Activated CD8-positive, alpha-beta memory T cell treated with anti-CD3 and anti-CD28 coated beads, Interleukin-2, amount 50 U/mL, for 1 hour (primary cell): ENCODE measurements at regions not wholly inside any gene's neighbourhood (a gene's known extent, or its start where the extent isn't known, plus 50 kb on each side); places are given as distances from the start of the nearest gene placed in this dataset.
"Not testable (repeated sequence)": the region's sequence is repeated elsewhere in the genome, so short reads cannot be mapped to it uniquely, and the experiment has no call there.

Experiments used
- DNase-seq: peaks from one replicate; pipeline ENCODE4 v3.0.0-alpha.2; 2020; ENCODE audit errors: extremely low read depth

DNA sequence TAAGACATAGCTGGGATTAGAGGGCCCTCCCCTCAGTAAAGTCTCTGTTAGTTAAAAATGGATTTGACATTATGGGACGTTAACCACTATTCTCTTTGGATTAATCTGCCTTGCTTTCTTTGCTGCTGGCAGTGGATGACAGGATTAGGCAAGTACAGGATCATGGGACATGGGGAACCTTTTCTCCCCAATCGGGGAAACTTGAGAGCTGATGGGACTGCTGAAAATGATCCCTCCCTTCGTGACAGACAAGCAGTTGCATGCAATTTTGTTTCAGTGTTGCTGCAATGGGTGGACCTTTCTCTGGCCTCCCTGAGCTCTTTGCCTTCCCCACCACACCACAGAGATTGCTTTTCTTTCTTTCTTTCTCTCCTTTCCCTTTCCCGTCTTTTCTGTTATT, 120.2 kb upstream of the BANK1 start:
- DNase-seq: no peak

DNA sequence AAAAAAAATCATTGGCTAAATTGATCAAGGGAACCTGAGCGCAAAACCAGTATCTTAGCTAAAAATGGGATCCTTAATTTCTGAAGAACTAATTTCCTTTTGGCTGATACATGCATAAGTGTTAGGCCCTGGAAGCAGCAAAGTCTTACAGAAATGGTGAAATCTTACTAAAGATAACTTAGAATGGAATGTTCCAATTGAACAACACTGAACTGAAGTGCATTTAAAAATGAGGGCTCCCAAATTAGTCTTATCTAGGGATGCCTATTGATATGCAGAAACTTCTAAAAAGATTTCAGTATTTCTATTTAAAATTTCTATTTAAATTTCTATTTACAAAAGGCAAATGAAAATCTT, 120.7 kb upstream of the BANK1 start:
- no peak for DNase-seq

DNA sequence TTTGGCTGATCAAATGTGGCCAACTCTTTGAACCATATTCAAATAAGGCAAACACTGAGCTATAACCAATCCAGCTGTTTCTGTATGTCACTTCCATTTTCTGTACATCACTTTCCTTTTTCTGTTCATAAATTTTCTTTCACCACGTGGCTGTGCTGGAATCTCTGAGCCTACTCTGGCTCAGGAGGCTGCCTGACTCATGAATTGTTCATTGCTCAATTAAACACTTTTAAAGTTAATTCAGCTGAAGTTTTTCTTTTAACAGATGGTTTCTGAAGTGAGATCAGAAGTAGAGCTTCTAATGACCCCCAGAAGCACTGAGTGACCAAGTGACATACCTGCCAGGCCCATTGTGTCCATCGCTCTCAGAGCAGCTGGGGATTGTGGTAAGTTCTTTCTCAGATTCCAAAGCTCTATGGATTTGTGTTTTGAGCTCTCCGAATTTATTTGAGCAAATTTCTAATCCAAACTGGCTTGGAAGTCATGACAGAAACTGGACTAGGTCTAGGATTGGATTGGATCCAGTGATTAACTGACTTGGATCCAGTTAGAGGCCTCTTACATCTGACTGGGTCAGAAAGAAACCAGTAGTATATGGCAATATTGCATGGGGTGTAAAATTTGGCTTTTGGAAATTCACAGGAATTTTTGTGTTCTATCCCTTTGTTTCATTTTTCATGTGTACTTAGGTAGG, 121.2 kb upstream of the BANK1 start:
- no peak for DNase-seq

DNA sequence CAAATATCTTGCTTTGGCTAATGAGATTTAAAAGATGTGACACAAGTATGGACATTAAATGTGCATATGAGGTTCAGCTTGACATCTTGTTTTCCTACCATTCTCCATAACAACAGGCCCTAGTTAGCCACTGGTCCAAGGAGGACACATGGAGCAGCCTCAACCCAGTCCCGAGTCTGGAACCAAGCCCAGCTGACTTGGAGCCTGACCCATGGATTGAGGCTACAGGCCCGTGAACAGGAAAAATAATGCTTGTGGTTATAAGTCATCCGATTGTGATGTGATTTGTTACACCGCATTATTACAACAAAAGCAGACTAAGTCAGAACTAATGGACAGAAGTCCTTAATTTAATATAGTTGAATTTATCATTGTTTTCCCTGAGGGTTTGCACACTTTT, 123.2 kb upstream of the BANK1 start:
- DNase-seq: no peak

DNA sequence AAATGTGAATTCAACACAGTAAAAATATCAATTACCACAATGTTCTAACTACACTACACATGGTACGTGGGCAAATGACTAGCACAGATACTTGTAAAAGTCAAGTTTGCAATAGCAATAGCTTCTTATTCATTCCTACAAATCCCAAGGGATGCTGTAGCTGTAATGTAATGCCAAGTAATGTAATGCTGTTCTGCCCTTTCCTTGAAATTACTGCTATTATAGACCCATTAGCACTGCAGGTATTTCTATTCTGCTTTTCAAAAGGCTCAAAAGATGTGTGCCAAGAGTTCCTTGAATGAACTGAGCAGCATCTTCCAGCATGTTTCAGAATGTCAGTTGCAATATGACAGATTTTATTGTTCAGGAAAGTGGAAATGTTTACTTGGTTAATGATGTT, 129.9 kb upstream of the BANK1 start:
- no peak for DNase-seq

DNA sequence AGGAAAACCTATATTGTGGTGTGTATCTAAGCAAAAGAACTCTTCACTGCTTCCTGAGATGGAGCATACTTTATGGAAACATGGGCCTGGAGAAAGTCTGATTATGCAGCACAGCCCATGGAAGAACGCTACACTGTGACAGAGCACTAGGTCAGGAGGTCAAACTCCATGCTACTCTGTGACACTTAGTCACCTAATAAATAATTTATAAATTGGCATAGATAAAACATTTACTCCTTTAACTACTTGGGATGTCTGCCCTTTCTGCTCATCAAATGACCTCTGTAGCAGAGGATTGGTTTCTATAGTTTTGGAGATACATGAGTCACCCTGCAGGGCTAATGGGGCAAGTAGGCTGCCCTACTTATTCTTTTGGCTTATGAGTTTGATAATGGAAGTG, 134.7 kb upstream of the BANK1 start:
- DNase-seq: no peak

DNA sequence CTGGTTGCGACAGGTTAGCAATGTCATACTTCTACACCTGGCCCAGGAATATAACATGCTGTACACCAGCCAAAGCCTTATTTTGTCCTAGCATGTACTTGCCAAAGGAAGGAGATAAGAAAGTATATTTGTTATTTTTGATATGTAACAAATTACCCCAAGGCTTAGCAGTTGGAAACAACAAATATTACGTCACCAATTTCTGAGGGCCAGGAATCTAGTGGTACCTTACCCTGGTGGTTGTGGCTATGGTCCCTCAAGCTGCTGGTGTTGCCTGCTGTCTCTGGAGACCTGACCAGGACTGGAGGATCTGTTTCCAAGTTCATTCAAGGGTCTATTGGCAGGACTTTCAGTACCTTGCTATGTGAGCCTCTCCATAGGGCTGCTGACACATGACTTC, 135.5 kb upstream of the BANK1 start:
- no peak for DNase-seq

DNA sequence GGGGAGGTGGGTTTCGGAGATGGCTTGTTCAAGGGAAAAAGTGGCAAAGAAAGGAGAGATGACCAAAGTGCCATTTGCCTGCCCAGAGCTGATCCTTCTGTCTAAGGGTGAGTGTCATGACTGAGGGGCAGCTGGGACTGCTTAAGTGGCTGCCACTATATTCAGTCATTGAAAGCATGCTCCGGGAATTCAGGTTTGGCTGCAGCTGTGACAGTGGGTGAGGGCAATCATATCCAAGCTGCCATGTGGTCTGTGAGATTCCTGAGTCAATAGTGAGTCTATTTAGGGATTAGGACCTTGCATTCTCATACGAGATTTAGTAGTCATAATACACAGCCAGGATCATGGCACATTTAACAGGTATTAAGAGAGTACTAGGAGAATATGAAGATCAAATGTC, 138.8 kb upstream of the BANK1 start:
- DNase-seq: no peak

DNA sequence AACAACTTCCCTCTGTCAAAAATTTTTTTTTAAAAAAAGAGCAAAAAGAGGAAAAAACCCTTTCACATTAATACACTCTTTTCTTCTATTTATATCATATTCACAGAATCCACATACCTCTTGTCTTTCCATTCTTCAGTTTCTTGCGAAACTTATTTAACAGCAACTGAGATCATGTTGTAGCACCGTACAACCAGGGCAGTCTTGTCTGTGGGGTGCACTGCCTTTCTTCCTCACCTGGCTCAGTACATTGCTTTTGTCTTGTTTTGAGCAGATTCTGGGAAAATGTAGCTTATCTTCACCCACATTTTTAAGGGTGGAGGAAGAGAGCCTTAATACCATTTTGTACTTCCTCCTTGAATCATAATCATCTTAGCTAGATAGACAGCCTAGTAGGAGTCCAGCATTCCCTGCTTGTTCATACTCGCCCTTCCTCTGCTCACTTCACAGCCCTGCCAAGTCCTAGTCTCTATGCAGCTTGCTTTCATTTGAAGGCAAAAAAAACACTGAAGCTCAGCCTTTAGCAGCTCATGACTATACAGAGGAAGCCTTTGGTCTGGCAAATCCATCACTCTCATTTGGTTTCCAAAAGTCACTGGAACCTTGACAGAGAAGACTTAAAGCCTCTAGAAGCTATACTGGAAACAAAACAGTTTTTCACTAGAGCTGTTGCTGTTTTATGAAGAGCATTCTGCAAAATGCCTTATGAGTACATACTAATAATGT, 140.6 kb upstream of the BANK1 start:
- no peak for DNase-seq

DNA sequence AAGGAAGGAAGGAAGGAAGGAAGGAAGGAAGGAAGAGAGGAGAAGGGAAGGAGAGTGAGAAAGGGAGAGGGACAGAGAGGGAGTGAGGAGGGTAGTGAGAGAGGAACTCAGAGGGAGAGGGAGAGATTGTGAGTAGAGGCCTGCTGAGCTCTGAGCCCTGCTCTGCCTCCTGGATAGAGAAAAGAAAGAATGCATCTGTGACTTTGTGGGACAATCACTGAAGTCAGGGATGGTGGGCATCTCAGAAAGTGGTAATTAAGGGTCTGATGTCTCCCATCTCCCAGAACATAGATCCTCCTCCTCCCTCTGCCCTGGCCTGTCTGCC, 142.9 kb upstream of the BANK1 start:
- no peak for DNase-seq

DNA sequence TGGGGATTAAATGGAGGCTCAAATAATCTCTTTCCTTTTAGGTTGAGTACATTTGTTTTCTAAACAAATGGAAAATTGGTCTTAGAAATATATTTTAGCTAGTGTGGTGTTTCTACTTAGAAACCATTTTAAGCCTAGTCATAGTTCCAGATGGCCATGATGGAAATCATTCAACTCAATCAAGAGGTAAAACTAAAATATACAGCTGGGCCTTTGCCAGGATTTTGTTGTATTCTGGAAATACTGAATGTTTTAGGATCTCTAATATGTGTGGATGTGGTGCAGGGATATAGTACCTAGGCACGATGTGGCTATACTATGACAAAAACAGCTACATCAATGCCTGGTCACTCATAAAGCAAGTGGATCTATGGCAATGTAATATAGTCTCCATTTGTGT, 146.0 kb upstream of the BANK1 start:
- DNase-seq: no peak

DNA sequence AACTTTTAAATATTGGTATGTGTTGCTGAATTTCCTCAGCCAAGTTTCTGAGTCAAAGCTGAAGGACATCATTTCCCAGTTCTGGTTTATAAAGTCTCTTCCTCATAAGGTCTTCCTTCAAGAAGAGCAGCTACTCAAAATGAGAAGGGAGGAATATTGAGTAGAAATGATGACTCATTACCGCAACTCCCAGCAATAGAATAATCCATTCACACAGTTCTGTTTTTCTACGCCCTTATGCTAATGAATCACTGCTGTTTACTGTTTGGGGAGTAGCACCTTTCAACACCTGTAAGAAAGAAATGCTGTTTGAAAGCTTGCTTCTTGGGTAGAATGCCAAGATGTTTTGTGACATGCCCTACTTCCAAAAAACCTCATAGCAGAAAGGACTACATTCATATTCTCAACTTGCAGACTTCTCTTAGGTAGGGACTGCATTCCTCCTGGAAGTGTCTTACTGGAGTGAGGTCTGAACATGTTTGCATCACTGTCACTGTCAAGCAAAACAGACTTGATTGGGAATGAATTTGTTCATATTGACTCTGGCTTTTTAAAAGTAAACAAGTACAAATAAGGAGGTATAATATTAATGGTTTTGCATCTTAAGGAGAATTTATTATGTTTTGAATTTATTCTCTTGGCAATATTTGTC, 147.2 kb upstream of the BANK1 start:
- DNase-seq: no peak

DNA sequence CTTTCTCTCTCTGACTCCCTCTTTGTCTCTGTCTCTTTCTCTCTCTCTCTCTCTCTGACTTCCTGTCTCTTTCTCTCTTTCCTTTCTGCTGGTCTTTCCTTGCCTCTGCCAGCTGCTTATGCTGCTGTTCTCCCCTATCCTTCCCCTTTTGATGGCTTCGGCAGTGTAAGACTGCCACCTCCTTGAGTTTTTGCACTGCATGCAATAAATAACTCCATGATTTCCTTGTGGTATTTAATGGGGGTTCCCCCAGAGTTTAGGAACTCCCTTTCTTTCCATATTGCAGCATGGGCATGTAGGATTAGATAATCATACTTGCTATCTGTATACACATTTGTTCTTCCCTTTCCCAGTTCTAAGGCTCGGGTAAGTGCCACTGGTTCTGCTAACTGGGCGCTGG, 157.8 kb upstream of the BANK1 start:
- not testable (repeated sequence) for DNase-seq

DNA sequence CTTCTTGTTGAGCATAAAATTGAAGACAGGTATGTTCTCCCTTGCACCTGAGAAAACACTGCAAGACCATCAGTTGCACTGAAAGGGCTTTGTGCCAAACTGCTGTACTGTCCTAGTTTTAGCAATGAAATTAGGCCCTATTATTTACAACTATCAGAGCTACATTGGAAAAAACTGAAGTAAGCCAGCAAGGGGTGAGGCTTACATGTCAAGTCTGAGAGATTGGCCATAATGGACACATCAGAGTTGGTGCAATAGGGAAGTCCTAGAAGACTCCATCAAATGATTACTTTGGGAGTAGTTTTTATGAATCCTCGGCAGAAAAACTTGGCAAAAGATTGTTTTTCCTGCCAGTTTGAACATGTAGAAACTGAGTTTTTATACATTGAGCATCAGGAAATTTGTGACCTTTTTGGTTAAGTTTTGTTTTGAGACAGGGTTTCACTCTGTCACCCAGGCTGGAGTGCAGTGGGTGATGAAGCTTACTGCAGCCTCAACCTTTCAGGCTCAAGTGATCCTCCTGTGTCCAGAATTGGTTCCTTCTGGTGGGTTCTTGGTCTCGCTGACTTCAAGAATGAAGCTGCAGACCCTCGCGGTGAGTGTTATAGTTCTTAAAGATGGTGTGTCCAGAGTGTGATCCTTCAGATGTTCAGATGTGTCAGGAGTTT, 160.1 kb upstream of the BANK1 start:
- no peak for DNase-seq

DNA sequence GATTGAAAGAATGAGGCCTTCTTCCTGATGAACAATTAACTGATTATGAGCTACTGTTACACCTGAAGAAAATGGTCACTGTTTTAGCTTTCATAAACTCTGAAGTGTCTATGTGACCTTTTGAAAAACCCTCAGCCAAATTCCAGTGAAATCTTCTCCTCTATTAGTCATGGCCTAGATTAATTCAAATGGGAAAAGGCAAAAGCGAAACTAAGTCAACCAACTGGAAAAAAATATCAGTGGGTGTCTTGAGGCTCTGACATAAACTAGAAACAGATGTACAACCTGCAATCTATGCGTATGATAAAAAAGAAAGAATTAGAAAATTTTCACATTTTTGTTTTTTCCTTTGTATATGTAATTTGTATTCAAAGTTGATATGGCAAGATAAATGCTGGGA, 169.4 kb upstream of the BANK1 start:
- DNase-seq: no peak

DNA sequence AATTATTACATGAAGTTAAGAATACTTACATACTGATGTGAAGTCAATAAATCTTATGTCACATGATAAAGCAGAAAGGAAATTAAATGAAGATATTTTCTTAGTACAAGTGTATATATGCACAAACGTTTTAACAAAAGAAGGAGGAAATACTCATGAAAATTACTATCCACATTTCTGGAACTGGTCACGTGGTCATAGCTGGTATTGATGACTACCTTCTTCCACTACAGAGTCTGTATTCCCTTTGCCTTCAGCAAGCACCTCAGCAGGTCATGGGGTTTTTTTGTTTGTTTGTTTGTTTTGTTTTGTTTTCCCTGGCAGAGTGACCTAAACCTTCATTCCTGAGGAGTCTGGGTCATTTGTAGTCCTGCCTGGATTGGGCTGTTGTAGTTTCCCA, 174.9 kb upstream of the BANK1 start:
- DNase-seq: no peak

DNA sequence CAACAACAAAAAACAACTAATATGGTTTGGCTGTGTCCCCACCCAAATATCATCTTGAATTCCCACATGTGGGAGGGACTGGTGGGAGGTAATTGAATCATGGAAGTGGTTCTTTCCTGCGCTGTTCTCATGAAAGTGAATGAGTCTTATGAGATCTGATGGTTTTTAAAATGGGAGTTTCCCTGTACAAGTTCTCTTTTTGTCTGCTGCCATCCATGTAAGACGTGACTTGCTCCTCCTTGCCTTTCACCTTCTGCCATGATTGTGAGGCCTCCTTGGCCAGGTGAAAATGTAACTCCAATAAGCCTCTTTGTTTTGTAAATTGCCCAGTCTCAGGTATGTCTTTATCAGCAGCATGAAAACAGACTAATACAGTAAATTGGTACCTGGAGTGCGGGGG, 183.5 kb upstream of the BANK1 start:
- DNase-seq: not testable (repeated sequence)

DNA sequence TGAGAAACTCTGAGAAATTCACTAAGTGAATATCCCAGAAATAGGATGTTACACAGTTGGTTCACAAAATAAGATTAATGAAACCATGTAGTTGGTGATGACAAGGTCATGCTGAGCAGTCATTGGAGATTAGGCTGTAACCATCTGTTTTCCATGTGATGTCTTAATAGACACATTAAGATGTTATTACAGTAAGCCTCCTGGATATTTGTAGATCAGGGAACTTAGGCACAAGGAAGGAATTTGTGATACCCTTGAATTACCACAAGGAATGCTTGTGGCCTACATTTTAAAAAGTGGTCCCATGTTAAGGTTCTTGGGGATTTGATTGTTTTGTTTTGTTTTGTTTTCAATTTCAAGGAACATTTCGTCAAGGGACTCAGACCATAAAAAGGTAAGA, 185.6 kb upstream of the BANK1 start:
- no peak for DNase-seq

DNA sequence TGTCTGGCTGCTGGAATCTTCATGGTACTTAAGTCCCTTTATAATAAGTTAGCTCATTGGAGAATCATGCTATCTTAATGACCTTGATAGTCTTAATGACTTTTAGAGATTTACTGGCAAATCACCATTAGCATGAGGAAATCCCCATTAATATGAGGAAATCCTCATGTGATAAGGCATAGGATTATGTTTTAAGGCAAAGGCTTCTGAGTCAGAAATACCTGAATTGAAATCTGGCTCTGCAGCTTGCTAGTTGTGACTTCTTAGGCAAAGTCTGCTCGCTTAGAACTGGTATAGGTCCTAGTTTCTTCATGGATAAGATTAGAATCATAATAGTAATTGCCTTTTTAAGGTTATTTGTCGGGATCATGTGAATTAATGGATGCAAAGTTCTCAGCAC, 190.2 kb upstream of the BANK1 start:
- DNase-seq: no peak

DNA sequence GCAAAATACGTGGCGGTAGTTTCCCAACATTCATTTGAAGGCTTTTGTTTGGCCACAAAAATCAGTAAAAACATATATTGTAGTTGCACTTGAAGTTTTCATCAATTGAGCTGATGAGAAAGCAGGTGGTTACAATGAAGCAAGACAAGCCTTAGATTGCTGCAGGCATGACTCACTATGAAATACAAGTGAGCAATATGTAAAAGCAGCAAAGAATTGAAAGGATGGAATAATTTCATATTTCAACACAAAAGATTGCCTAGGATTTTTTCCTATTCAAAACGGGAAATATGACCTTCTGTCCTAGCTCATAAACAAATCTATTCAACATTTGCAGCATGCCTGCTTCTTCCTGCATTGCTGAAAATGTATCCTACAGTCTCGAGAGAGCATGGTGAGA, 190.9 kb upstream of the BANK1 start:
- no peak for DNase-seq

DNA sequence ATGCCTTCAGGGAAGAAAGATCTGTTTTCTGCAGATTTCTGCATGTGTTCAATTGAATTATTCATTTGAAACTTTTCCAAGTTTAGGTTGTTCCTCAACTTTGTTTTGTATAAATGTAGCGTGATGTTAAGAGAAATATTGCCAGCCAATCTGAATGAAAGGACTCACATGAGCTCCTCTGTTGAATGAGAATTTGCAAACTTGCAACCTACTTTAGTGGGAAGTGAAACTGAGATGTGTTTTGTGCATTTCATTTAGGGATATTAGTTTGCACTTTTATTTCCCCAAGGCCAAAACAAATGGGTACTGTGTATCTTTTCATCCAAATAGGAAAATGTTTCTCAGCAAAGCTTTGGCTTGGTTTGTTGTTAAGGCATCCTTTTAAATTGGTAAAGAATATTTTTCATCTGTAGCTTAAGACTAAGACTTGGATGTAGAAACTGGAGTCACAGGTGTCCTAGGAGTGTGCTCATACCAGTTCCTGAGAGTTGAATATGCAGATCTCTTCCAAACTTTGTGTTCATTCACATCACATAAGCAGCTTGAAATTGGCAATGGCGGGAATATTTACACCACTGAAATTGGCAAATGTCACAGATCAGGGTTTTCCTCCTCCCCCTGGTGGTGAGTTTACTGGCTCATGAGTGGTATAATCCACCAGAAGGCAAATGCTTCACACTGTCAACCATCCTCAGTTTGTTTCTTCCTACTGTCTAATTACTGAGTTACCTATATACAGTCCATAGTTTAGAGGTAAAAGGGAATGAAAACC, 193.6 kb upstream of the BANK1 start:
- peak; percentile 1 for DNase-seq

DNA sequence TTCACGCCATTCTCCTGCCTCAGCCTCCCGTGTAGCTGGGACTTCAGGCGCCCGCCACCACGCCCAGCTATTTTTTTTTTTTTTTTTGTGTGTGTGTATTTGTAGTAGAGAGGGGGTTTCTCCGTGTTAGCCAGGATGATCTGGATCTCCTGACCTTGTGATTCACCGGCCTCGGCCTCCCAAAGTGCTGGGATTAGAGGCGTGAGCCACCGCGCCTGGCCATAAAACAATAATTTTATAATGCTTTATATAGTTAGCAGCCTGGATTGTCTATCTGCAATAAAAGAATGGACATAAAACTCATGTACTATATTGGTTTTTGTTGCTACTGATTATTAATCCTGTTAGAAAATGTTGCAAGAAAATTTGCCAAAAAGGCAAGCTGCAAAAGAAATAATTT, 195.9 kb upstream of the BANK1 start:
- no peak for DNase-seq
